ENCODE measurements at regions not wholly inside any gene's neighbourhood (a gene's known extent, or its start where the extent isn't known, plus 50 kb on each side); places are given as distances from the start of the nearest gene placed in this dataset.

- H2AK5ac ChIP-seq (ENCODE audit: low read depth, low read length) = no peak overlapping the region
- H3K27ac ChIP-seq (ENCODE audit: low read depth, low read length) = no peak overlapping the region
- no peak overlapping the region for H4K5ac ChIP-seq (ENCODE audit: insufficient read length, low read depth, low read length)
- WGBS, 2 experiments (ENCODE audit: extremely low coverage in 1 of 2, insufficient coverage in 1 of 2, insufficient read length in 1 of 2, insufficient replicate concordance in 2 of 2, low coverage in 1 of 2, low lambda C conversion rate in 2 of 2, missing lambda C conversion rate in 1 of 2) = 92% methylated on average over 4 of the region's 4 CpGs; no CpG with 5 or more reads in 1 of the 2 experiments
- H3K4me1 ChIP-seq (replicated peaks in 1 of 4; ENCODE audit: control insufficient read depth in 3 of 4, insufficient read depth in 4 of 4, low read length in 3 of 4) = peaks cover 0 to 5% (median 3%) of the 10 kb centered on the region in 4 experiments; a peak in 3 of 7 replicates
- H3K4ac ChIP-seq (replicated peaks; ENCODE audit: insufficient read length, low read depth, low read length) = no peak overlapping the region
- peaks cover 0 to 3% of the 10 kb centered on the region in 2 experiments; a peak in 1 of 4 replicates for H3K9me3 ChIP-seq (ENCODE audit: insufficient read depth in 2 of 2, low read depth in 1 of 2, low read length in 1 of 2)
- no peaks in the 10 kb centered on the region for H3K27me3 ChIP-seq (replicated peaks in 1 of 4; ENCODE audit: control insufficient read depth in 3 of 4, extremely low read depth in 1 of 4, insufficient read depth in 3 of 4, low read length in 3 of 4)
- no peak overlapping the region for H3K56ac ChIP-seq (replicated peaks; ENCODE audit: insufficient read length, low read depth, low read length)
- H3K14ac ChIP-seq (ENCODE audit: insufficient read length) = no peak overlapping the region
- H3K9ac ChIP-seq (replicated peaks in 1 of 4; ENCODE audit: extremely low read depth in 1 of 4, low read depth in 3 of 4, low read length in 3 of 4) = no peak overlapping the region
- no peaks in the 10 kb centered on the region for H3K36me3 ChIP-seq (ENCODE audit: control insufficient read depth in 2 of 4, insufficient read depth in 4 of 4, low read length in 3 of 4)
- H3K23me2 ChIP-seq (ENCODE audit: low read depth, low read length) = no peaks in the 10 kb centered on the region
- FAIRE-seq (no peak), DNase-seq (ENCODE audit: low read depth in 1 of 2, low spot score in 2 of 2) (no peak)
- H2BK5ac ChIP-seq (ENCODE audit: low read depth, low read length) = no peak overlapping the region
- no peak overlapping the region for H3K4me2 ChIP-seq (ENCODE audit: insufficient read depth in 1 of 2, low read depth in 2 of 2, low read length in 2 of 2)
- no peak overlapping the region for H2BK20ac ChIP-seq (ENCODE audit: low read length)
- POLR2A ChIA-PET (ENCODE audit: partially characterized antibody) = no interaction called here
- no peak overlapping the region for H3K18ac ChIP-seq (ENCODE audit: extremely low read depth, low read length)
- H2AFZ ChIP-seq (ENCODE audit: low read length) = no peak overlapping the region
- H2BK15ac ChIP-seq (ENCODE audit: low read length) = no peak overlapping the region
- no peak overlapping the region for H4K8ac ChIP-seq (ENCODE audit: extremely low read depth, insufficient read depth, low read length)
- H2BK120ac ChIP-seq (replicated peaks; ENCODE audit: low read depth, low read length) = no peak overlapping the region
- CTCF ChIA-PET (ENCODE audit: partially characterized antibody) = no interaction called here
- no peaks in the 10 kb centered on the region for H4K20me1 ChIP-seq (replicated peaks in 1 of 2; ENCODE audit: control insufficient read depth in 1 of 2, insufficient read depth in 2 of 2, low read length in 2 of 2)
- no peak overlapping the region for H2BK12ac ChIP-seq (ENCODE audit: low read depth, low read length)
- no peak overlapping the region for H4K91ac ChIP-seq (replicated peaks; ENCODE audit: insufficient read length, low read length)
- no peak overlapping the region for H3K23ac ChIP-seq (ENCODE audit: insufficient read length)
- no peak overlapping the region for H3K4me3 ChIP-seq (ENCODE audit: extremely low read depth in 1 of 4, insufficient read depth in 2 of 4, low read depth in 3 of 4, low read length in 4 of 4)
- H3K79me2 ChIP-seq (ENCODE audit: control insufficient read depth in 1 of 2, insufficient read depth in 2 of 2, low read length in 2 of 2) = no peaks in the 10 kb centered on the region
- no peaks in the 10 kb centered on the region for H3K79me1 ChIP-seq (ENCODE audit: low read depth, low read length)
- TF ChIP-seq RFX5 (IDR thresholded peaks at IDR 0.05; ENCODE audit: borderline replicate concordance, low read depth, low read length) = no peak
- TF ChIP-seq KDM5A (IDR thresholded peaks at IDR 0.05; ENCODE audit: low read length) = no peak
- TF ChIP-seq PHF8 (conservative IDR thresholded peaks at IDR 0.05; ENCODE audit: low read depth, low read length) = no peak
- no peak for TF ChIP-seq USF2 (IDR thresholded peaks at IDR 0.05; ENCODE audit: low read length)
- TF ChIP-seq RNF2 (IDR thresholded peaks at IDR 0.05; ENCODE audit: borderline replicate concordance, low read depth, low read length, missing control alignments, poor library complexity, severe bottlenecking) = no peak
- TF ChIP-seq MAX (IDR thresholded peaks at IDR 0.05) = no peak
- TF ChIP-seq SRF (IDR thresholded peaks at IDR 0.05; ENCODE audit: low read depth, low read length) = no peak
- TF ChIP-seq CHD2 (IDR thresholded peaks at IDR 0.05; ENCODE audit: low read length) = no peak
- no peak for TF ChIP-seq POU5F1 (IDR thresholded peaks at IDR 0.05; ENCODE audit: low read depth, low read length)
- TF ChIP-seq CREB1 (IDR thresholded peaks at IDR 0.05) = no peak
- no peak for TF ChIP-seq BCL11A (IDR thresholded peaks at IDR 0.05; ENCODE audit: low read depth in 2 of 2, low read length in 2 of 2)
- TF ChIP-seq JUND (IDR thresholded peaks at IDR 0.05; ENCODE audit: low read length) = no peak
- TF ChIP-seq SP1 (IDR thresholded peaks at IDR 0.05; ENCODE audit: low read depth, low read length) = no peak
- no peak for TF ChIP-seq TCF12 (IDR thresholded peaks at IDR 0.05; ENCODE audit: low read depth, low read length)
Measured at GRCh38 chr9:28770226-28770625, 1196.9 kb upstream of the C9orf72 start.
